ENCODE measurements at regions not wholly inside any gene's neighbourhood (a gene's known extent, or its start where the extent isn't known, plus 50 kb on each side); places are given as distances from the start of the nearest gene placed in this dataset.

DNA sequence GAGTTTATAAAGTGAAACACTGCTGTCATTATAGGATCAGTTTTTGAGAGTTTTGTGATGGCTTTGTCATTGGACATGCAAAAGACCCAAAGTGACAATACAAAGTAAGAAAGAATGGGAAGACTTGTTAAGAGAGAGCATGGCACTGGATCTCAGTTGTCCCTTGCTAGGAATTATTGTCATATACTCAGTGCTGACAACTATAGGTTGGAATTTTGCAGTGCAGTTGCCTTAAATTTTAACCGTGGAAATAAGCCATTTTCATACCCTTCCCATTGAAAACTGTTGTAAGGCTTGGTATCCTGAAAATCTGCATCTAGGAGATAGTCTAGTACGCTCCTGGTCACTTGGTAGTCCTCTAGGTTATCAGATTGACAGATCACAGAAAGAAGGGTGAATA is 1156.7 kb downstream of the GATA3 start:
- TF ChIP-seq, protein P1, sequence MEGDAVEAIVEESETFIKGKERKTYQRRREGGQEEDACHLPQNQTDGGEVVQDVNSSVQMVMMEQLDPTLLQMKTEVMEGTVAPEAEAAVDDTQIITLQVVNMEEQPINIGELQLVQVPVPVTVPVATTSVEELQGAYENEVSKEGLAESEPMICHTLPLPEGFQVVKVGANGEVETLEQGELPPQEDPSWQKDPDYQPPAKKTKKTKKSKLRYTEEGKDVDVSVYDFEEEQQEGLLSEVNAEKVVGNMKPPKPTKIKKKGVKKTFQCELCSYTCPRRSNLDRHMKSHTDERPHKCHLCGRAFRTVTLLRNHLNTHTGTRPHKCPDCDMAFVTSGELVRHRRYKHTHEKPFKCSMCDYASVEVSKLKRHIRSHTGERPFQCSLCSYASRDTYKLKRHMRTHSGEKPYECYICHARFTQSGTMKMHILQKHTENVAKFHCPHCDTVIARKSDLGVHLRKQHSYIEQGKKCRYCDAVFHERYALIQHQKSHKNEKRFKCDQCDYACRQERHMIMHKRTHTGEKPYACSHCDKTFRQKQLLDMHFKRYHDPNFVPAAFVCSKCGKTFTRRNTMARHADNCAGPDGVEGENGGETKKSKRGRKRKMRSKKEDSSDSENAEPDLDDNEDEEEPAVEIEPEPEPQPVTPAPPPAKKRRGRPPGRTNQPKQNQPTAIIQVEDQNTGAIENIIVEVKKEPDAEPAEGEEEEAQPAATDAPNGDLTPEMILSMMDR (IDR thresholded peaks at IDR 0.05), result peak in 1 of 2 donors; percentile 23
- no peak overlapping the region for H3K27ac ChIP-seq
- intact Hi-C loops (cut with DNase I), result no loop called here
- H3K4me3 ChIP-seq, result no peak overlapping the region
- no peaks in the 10 kb centered on the region for H3K4me1 ChIP-seq
- no peak for DNase-seq
- ATAC-seq, result no peak
- H3K9me3 ChIP-seq, result no peaks in the 10 kb centered on the region
- peaks cover 0 to 19% of the 10 kb centered on the region in 2 donors for H3K27me3 ChIP-seq
- no peaks in the 10 kb centered on the region for H3K36me3 ChIP-seq

DNA sequence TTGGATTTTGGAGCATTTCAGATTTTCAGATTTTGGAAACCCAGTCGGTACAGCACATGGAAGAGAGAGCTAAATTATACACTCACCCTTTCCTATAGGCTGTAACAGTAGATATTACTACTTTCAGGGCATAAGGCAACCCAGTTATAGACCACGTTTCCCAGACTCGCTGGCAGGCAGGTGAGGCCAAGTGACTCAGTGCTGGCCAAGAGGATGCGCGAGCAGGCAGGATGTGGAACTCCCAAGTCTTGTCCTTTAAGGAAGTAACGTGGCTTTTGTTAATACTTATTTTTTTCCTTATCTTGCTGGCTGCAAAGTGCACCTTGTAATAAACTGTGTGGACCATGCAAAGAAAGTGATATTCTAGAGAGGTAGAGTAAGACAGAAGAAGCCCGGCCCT is 1160.1 kb downstream of the GATA3 start:
- no peak for ATAC-seq
- Histone ChIP-seq H3K4me1 (no peaks in the 10 kb centered on the region), H3K27me3 (peaks cover 0 to 21% of the 10 kb centered on the region in 2 donors), H3K36me3 (no peaks in the 10 kb centered on the region), H3K4me3 (no peak overlapping the region), H3K9me3 (no peaks in the 10 kb centered on the region), H3K27ac (no peak overlapping the region)
- DNase-seq, result no peak
- TF ChIP-seq, protein P1 (IDR thresholded peaks at IDR 0.05), result no peak
- intact Hi-C loops (cut with DNase I), result no loop called here

DNA sequence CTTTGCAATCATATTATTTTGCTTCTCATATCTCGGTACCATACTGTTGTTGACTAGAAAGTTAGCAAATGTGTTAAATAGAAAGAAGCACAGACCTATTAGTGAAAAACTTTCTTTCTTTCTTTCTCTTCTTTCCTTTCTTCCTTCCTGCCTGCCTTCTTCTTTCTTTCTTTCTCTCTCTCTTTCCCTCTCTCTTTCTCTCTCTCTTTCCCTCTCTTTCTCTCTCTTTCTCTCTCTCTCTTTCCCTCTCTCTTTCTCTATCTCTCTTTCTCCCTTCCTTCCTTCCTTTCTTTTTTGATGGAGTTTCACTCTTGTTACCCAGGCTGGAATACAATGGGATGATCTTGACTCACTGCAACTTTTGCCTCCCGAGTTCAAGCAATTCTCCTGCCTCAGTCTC is 1160.6 kb downstream of the GATA3 start:
- Histone ChIP-seq H3K27me3 (peaks cover 0 to 21% of the 10 kb centered on the region in 2 donors), H3K9me3 (no peaks in the 10 kb centered on the region), H3K4me1 (no peaks in the 10 kb centered on the region), H3K36me3 (no peaks in the 10 kb centered on the region), H3K27ac (no peak overlapping the region), H3K4me3 (no peak overlapping the region)
- DNase-seq (no peak), ATAC-seq (no peak)
- TF ChIP-seq, protein P1 (IDR thresholded peaks at IDR 0.05), result no peak
- intact Hi-C loops (cut with DNase I), result no loop called here

DNA sequence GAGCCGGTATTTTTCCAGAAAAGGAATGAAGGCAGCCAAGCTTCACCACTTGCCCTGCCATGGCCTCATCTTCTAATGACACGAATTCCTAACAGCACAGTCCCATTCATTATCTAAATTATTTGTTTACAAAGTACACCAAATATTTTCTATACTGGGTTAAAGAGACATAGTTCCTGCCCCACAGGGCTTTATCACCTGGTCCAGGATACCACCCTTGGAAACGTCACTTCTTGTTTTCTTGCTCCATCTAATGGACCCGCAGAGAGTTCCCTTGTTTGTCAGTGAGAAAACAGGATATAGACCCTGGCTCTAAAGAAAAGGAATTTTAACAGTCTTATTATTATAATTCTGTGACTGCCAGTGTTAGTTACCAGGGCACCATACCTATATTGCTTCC is 1165.4 kb downstream of the GATA3 start:
- no peak overlapping the region for H3K27ac ChIP-seq
- H3K4me1 ChIP-seq, result no peaks in the 10 kb centered on the region
- peaks cover 0 to 12% of the 10 kb centered on the region in 2 donors for H3K27me3 ChIP-seq
- H3K4me3 ChIP-seq, result no peak overlapping the region
- no peak for DNase-seq
- ATAC-seq, result no peak
- intact Hi-C loops (cut with DNase I), result no loop called here
- H3K36me3 ChIP-seq, result no peaks in the 10 kb centered on the region
- TF ChIP-seq, protein P1 (IDR thresholded peaks at IDR 0.05), result no peak
- no peaks in the 10 kb centered on the region for H3K9me3 ChIP-seq

DNA sequence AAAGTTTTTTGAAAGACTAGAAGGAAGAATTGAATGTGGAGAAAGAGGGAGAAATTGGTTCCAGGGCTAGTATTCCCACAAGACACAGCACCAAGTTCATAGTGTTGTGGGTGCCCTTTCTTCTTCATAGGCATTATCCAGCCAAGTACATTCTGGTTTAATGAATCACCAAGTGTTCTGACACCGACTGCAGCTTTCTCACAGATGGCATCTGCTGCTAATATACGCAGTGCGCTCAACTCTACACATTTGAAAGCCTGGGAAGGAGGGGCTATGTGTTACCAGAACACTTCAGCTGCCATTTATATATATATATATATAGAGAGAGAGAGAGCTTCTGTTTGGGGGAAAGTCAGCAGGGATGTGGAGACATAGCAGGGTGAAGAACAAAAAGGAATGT is 1168.4 kb downstream of the GATA3 start:
- no peak for ATAC-seq
- H3K27me3 ChIP-seq, result no peaks in the 10 kb centered on the region
- intact Hi-C loops (cut with DNase I), result no loop called here
- no peak overlapping the region for H3K4me3 ChIP-seq
- no peaks in the 10 kb centered on the region for H3K36me3 ChIP-seq
- H3K27ac ChIP-seq, result no peak overlapping the region
- no peaks in the 10 kb centered on the region for H3K9me3 ChIP-seq
- no peaks in the 10 kb centered on the region for H3K4me1 ChIP-seq
- TF ChIP-seq, protein P1 (IDR thresholded peaks at IDR 0.05), result no peak
- DNase-seq, result no peak
